GM21825 (cell line): ENCODE measurements at regions not wholly inside any gene's neighbourhood (a gene's known extent, or its start where the extent isn't known, plus 50 kb on each side); places are given as distances from the start of the nearest gene placed in this dataset.
"Not testable (repeated sequence)": the region's sequence is repeated elsewhere in the genome, so short reads cannot be mapped to it uniquely, and the experiment has no call there.

Source experiments
- ATAC-seq: cut with Tn5 transposase; IDR thresholded peaks from one replicate; pipeline ENCODE4 v1.9.1; 2021; ENCODE audit warnings: mild to moderate bottlenecking, moderate library complexity; ENCODE audit not compliant: unreplicated experiment

- no peak for ATAC-seq
Observed at GRCh38 chr6:121856296-121856695, 420.9 kb downstream of the GJA1 start.

- ATAC-seq: no peak
Observed at GRCh38 chr6:121857551-121857950, 422.1 kb downstream of the GJA1 start.

GRCh38 chr6:121858310-121858709 lies 422.9 kb downstream of the GJA1 start:
- no peak for ATAC-seq

GRCh38 chr6:121858986-121859385 lies 423.5 kb downstream of the GJA1 start:
- ATAC-seq: no peak

GRCh38 chr6:121865811-121866210 lies 430.4 kb downstream of the GJA1 start:
- no peak for ATAC-seq

- ATAC-seq: no peak
Observed at GRCh38 chr6:121867095-121867494, 431.6 kb downstream of the GJA1 start.

GRCh38 chr6:121868206-121868605 lies 432.8 kb downstream of the GJA1 start:
- no peak for ATAC-seq

- ATAC-seq: no peak
Observed at GRCh38 chr6:121873595-121873994, 438.1 kb downstream of the GJA1 start.

GRCh38 chr6:121876721-121877120 lies 441.3 kb downstream of the GJA1 start:
- no peak for ATAC-seq

GRCh38 chr6:121879149-121879548 lies 443.7 kb downstream of the GJA1 start:
- no peak for ATAC-seq

GRCh38 chr6:121880831-121881230 lies 445.4 kb downstream of the GJA1 start:
- no peak for ATAC-seq

- no peak for ATAC-seq
Observed at GRCh38 chr6:121881974-121882667, 446.7 kb downstream of the GJA1 start.

- ATAC-seq: no peak
Observed at GRCh38 chr6:121884091-121884490, 448.6 kb downstream of the GJA1 start.

GRCh38 chr6:121884620-121885019 lies 449.2 kb downstream of the GJA1 start:
- no peak for ATAC-seq

GRCh38 chr6:121885399-121886152 lies 450.1 kb downstream of the GJA1 start:
- no peak for ATAC-seq

- no peak for ATAC-seq
Observed at GRCh38 chr6:121886223-121886830, 450.9 kb downstream of the GJA1 start.

- ATAC-seq: no peak
Observed at GRCh38 chr6:121887724-121888123, 452.3 kb downstream of the GJA1 start.

GRCh38 chr6:121890307-121890910 lies 455.0 kb downstream of the GJA1 start:
- ATAC-seq: no peak

GRCh38 chr6:121895731-121896130 lies 460.3 kb downstream of the GJA1 start:
- ATAC-seq: not testable (repeated sequence)

- ATAC-seq: no peak
Observed at GRCh38 chr6:121896363-121896762, 460.9 kb downstream of the GJA1 start.

- no peak for ATAC-seq
Observed at GRCh38 chr6:121896771-121897170, 461.3 kb downstream of the GJA1 start.

GRCh38 chr6:121897337-121897760 lies 461.9 kb downstream of the GJA1 start:
- ATAC-seq: no peak
